ENCODE measurements at regions not wholly inside any gene's neighbourhood (a gene's known extent, or its start where the extent isn't known, plus 50 kb on each side); places are given as distances from the start of the nearest gene placed in this dataset.

DNA sequence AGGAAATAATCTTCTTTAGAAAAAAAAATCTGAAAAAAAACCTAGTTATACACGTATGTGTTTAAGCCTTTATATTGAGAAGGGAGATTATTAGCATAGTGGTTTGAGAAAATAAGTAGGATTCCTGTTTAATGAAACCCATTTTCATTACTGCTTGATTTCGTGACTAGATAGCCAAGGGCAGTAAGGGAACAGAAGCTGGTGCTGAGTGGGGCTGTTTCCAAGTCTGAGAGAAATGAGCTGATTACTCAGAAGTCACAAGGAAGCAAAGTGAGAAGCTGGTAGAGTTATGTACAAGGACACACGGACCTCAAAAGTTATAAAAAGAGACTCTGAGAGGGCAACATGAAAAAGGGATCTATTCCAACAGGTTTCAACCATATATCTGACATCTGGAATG, 256.5 kb downstream of the TTLL7 start:
- H3K36me3 ChIP-seq = no peaks in the 10 kb centered on the region
- H3K27me3 ChIP-seq = no peaks in the 10 kb centered on the region
- ATAC-seq = no peak
- 78 to 92% methylated on average over 2 to 3 of the region's 3 CpGs for WGBS, 2 donors (ENCODE audit: low coverage in 1 of 2)
- no peaks in the 10 kb centered on the region for H3K9me3 ChIP-seq
- H3K27ac ChIP-seq = no peak overlapping the region
- TF ChIP-seq EP300 (IDR thresholded peaks at IDR 0.05) = no peak
- H3K4me1 ChIP-seq = no peaks in the 10 kb centered on the region
- H3K4me3 ChIP-seq = no peak overlapping the region

DNA sequence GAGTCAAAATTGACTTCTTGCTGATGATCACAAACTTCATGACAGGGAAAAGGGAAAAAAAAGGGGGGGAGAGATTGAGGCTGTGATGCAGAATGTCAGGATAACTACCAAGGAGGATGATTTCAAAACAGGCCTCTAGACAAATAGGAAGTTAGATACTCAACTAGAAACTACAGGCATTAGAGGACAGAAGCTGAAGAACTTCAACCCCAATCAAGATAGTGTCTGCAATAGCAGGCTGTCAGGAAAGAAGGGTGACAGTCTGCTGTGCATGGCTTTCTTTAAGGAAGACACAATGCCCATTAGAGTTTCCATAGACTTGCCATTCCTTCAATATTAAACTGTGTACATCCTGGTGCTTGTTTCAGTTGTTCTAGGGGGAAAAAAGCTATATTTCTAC, 257.2 kb downstream of the TTLL7 start:
- no peaks in the 10 kb centered on the region for H3K4me1 ChIP-seq
- ATAC-seq = no peak

GRCh38 chr1:83741348-83741747, 257.6 kb downstream of the TTLL7 start:
- H3K4me1 ChIP-seq = no peaks in the 10 kb centered on the region
- ATAC-seq = no peak
- no peaks in the 10 kb centered on the region for H3K27me3 ChIP-seq
- no peaks in the 10 kb centered on the region for H3K36me3 ChIP-seq
- no peak for TF ChIP-seq POLR2AphosphoS5 (IDR thresholded peaks at IDR 0.05)
- no peak for TF ChIP-seq EP300 (IDR thresholded peaks at IDR 0.05)
- TF ChIP-seq POLR2A (IDR thresholded peaks at IDR 0.05) = no peak
- TF ChIP-seq, protein P1, sequence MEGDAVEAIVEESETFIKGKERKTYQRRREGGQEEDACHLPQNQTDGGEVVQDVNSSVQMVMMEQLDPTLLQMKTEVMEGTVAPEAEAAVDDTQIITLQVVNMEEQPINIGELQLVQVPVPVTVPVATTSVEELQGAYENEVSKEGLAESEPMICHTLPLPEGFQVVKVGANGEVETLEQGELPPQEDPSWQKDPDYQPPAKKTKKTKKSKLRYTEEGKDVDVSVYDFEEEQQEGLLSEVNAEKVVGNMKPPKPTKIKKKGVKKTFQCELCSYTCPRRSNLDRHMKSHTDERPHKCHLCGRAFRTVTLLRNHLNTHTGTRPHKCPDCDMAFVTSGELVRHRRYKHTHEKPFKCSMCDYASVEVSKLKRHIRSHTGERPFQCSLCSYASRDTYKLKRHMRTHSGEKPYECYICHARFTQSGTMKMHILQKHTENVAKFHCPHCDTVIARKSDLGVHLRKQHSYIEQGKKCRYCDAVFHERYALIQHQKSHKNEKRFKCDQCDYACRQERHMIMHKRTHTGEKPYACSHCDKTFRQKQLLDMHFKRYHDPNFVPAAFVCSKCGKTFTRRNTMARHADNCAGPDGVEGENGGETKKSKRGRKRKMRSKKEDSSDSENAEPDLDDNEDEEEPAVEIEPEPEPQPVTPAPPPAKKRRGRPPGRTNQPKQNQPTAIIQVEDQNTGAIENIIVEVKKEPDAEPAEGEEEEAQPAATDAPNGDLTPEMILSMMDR (IDR thresholded peaks at IDR 0.05) = no peak
- no peaks in the 10 kb centered on the region for H3K9me3 ChIP-seq
- 81 to 94% methylated on average over 2 of the region's 2 CpGs for WGBS, 2 donors (ENCODE audit: low coverage in 1 of 2)
- no peak overlapping the region for H3K27ac ChIP-seq
- H3K4me3 ChIP-seq = no peak overlapping the region

More for the DNA sequence above, 257.2 kb downstream of the TTLL7 start:
- H3K27me3 ChIP-seq = no peaks in the 10 kb centered on the region
- H3K27ac ChIP-seq = no peak overlapping the region
- TF ChIP-seq POLR2AphosphoS5 (IDR thresholded peaks at IDR 0.05) (no peak), POLR2A (IDR thresholded peaks at IDR 0.05) (no peak), EP300 (IDR thresholded peaks at IDR 0.05) (no peak)
- TF ChIP-seq, protein P1 (IDR thresholded peaks at IDR 0.05) = no peak
- no peaks in the 10 kb centered on the region for H3K36me3 ChIP-seq
- no peaks in the 10 kb centered on the region for H3K9me3 ChIP-seq
- no peak overlapping the region for H3K4me3 ChIP-seq

DNA sequence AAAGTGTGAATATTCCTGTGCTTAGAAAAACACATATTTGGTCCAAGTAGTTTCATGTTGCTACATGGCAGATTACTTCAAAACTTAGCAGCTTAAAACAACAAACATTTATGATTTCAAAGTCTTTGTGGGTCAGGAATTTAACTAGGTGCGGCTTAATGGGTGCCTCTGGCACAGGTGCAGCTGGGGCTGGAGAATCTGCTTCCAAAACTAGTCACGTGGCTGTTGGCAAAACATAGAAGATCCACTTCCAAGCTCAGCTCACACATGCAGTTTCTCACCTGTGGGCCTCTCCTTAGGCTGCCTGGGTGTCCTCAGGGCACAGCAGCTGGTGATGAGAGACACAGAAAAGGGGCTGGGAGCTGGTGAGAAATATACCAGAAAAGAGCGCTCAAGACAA, 263.4 kb downstream of the TTLL7 start:
- H3K4me1 ChIP-seq = no peaks in the 10 kb centered on the region
- no peak overlapping the region for H3K4me3 ChIP-seq
- TF ChIP-seq EP300 (IDR thresholded peaks at IDR 0.05) (no peak), POLR2AphosphoS5 (IDR thresholded peaks at IDR 0.05) (no peak), POLR2A (IDR thresholded peaks at IDR 0.05) (no peak)
- TF ChIP-seq, protein P1 (IDR thresholded peaks at IDR 0.05) = no peak
- no peaks in the 10 kb centered on the region for H3K36me3 ChIP-seq
- 71% methylated on average over 3 of the region's 3 CpGs; no CpG with 5 or more reads in 1 of the 2 donors for WGBS, 2 donors (ENCODE audit: low coverage in 1 of 2)
- ATAC-seq = no peak
- no peaks in the 10 kb centered on the region for H3K27me3 ChIP-seq
- H3K9me3 ChIP-seq = no peaks in the 10 kb centered on the region
- no peak overlapping the region for H3K27ac ChIP-seq

DNA sequence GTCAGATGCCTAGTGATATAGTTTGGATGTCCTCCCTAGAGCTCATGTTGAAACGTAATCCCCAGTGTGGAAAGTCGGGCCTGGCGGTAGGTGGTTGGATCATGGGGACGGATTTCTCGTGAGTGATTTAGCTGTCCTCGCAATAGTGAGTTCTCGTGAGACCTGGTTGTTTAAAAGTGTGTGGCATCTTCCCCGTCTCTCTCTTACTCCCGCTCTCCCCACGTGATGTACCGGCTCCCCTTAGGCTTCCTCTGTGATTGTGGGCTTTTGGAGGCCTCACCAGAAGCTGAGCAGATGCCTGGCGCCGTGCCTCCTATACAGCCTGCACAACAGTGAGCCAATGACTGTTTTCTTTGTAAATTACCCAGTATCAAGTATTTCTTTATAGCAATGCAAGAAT, 264.5 kb downstream of the TTLL7 start:
- WGBS, 2 donors (ENCODE audit: low coverage in 1 of 2) = 91 to 94% methylated on average over 6 of the region's 13 CpGs
- no peaks in the 10 kb centered on the region for H3K36me3 ChIP-seq
- no peaks in the 10 kb centered on the region for H3K4me1 ChIP-seq
- no peaks in the 10 kb centered on the region for H3K9me3 ChIP-seq
- H3K27me3 ChIP-seq = no peaks in the 10 kb centered on the region
- no peak for ATAC-seq
- H3K27ac ChIP-seq = no peak overlapping the region
- TF ChIP-seq POLR2A (IDR thresholded peaks at IDR 0.05) = no peak
- TF ChIP-seq EP300 (IDR thresholded peaks at IDR 0.05) = no peak
- TF ChIP-seq, protein P1 (IDR thresholded peaks at IDR 0.05) = no peak
- H3K4me3 ChIP-seq = no peak overlapping the region
